GM18505 (cell line): ENCODE measurements at regions not wholly inside any gene's neighbourhood (a gene's known extent, or its start where the extent isn't known, plus 50 kb on each side); places are given as distances from the start of the nearest gene placed in this dataset.

Experiments
- ATAC-seq: cut with Tn5 transposase; IDR thresholded peaks from one replicate; pipeline ENCODE4 v1.9.1; 2021; ENCODE audit not compliant: unreplicated experiment
- POLR2A ChIP-seq: IDR thresholded peaks from 4 replicates; pipeline ENCODE4 v1.6.1; 2011; ENCODE audit warnings: borderline replicate concordance; ENCODE audit not compliant: insufficient read depth, insufficient read length; ENCODE audit errors: extremely low read depth

DNA sequence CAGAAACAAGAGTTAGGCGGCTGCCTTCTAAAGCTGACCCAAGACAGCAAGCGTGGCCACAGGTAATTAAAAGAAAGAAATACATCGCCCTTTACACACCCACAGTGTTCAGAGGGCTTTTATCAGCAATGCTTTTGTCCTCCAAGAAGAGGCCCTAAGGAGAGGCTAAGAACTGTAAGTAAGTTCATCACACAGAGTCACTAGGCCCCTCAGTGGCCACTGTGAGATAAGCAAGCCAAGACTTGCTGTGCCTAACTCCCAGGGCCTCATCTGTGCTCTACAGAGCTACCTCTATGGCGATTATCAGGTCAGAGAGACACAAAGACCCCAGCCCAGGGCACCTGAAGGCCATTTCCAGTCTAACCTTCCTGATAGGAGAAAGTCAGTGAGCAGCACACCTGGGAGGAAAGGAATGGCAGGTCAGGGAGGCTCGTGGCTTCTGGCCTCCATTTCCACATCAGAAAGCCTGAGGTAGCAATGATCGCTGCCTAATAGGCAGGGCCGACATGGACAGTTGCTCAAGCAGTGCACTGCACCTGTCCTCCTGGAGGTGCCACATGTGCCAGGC, 545.2 kb upstream of the CDH11 start:
- no peak for ATAC-seq
- TF ChIP-seq POLR2A: no peak

DNA sequence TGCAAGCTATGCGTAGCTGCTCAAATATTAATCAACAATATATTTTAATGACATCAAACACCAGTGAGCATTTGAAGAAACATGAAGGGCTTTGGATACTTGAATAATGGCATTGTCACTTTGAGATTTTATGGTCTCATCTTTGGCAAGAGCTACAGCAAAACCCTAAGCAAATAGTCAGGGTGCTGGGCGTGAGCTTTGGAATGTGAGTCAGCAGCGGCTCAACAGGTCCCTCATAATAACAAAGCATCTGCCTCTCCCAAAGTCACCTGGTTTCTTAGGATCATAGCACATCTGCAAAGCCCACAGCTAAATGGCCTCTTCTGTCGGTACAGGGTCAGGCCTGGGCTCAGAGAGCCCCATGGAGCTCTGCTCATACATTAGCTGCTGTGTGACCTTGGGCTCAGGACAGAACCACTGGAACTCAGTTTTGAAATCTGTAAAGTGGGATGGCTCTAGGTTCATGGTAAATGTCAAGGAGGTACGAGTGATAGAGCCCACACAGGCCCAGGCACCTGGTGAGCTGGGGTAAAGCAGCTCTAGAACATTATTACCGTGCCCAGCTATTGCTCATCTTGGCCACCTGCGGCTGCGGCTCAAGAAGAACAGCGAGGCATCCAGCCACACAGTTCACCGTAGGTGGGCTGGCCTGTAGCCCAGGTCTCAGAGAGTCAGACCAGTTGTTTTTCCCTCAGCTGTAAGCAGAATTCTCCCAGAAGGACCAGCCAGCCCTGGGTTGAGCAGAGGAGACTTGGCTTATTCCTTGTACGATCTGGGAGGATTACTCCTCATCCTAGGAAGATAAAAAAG, 544.5 kb upstream of the CDH11 start:
- no peak for ATAC-seq
- no peak for TF ChIP-seq POLR2A

DNA sequence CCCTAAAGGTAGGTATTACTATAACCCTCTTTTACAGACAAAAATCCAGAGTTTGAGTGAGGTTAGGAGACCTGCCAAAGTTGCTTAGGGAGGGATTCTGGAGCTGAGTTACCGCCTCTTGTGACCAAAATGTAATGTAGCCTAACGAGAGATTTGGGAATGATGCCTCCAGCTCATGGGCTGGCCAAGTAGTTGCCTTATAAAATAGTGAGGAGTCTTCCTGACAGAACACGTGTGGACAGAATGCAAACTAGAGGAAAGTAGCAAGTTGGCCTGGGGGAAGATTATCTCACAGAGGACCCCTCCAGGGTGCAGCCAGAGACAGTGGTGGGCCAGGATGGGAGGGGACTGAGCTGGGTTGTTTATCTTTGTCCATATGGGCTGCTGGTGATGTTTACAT, 543.7 kb upstream of the CDH11 start:
- TF ChIP-seq POLR2A: no peak
- ATAC-seq: no peak

DNA sequence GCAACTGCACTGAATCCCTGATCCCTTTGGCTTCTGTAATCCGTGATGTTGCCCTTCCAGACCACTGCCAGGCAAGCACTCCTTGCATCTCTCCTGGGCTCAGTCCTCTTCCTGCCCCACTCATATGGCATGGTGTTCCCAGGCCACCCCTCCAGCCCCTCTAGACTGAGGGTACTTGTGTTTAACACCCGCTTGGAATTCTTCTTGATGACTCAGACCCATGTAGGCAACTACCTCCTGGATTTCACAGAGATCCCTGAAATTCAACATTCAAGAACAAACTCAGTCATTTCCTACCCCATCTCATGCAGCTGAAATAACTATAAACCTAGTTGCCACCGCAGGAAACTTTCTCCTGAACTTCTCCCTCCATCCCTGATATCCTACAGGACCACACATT, 541.9 kb upstream of the CDH11 start:
- no peak for ATAC-seq
- TF ChIP-seq POLR2A: no peak

DNA sequence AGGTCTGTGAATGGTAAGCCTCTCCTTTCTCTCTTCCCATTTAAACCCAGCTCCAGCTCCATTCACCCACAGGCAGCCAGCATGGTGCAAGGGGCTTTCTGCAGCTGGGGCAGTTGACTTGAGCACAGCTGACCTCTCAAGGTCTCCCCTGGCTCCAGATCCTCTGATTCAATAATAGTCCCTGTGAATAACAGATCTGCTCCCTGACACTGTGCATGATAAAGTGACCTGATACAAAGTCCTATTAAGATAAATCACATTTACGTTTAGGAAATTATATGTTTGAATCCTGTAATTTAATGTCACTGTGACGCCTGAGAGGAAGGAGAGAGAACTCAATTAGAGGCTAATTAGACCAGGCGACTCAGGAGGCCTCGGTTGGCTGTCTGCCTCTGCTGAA, 540.4 kb upstream of the CDH11 start:
- ATAC-seq: no peak
- TF ChIP-seq POLR2A: no peak

DNA sequence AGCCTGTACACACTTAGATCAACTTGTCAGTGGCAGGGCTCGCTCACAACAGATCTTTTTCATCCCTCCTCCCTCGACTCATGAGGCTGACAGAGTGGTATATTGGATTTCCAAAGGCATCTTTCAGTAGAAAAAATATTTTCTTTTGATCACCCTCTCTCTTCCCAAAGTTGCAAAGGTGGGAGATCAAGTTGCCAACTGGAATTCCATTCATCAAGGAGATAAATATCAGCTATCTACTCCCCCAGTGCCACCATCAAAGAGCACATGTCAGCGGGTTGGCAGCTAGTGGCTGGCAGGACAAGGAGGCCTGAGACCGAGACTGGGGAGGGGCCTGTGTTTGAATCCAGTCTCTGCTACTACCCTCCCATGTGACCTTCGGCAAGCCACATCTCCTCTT, 539.7 kb upstream of the CDH11 start:
- no peak for TF ChIP-seq POLR2A
- ATAC-seq: no peak

DNA sequence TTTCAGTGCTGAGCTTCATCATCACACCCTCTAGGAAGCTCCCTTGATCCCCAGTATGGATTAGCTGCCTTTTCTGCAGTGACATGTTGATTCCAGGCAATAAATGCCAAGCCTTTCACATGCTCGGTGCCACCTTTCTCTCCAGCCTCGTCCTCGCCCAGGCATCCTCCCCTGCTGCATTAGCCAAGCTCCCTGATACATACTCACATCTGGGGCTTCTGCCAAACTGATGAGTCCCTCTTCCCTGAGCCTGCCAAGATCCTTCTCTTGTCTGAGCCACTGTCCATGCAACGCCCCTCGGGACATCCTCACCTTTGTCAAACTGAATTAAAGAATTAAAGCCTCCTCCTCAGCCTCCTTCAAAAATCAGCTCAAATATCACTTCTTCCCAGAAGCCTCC, 538.5 kb upstream of the CDH11 start:
- no peak for TF ChIP-seq POLR2A
- no peak for ATAC-seq

DNA sequence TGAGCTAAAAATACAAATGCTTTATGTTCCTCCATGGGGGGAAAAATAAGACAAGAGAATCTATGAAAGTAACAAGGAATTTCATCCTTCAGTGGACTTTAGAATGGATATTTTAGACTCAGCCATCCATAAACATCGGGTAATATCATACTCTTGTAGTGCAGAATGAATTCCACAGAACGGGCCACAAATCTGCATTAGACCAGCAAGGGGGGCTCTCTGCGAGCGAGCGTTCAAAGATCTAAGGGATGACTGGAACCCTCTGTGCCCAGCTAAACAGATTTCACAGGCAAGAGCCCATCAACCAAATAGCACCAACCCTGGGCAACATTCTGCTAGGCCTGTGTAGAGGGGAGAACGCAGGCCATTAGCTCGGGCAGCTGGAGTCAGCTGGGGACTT, 537.9 kb upstream of the CDH11 start:
- no peak for ATAC-seq
- no peak for TF ChIP-seq POLR2A

DNA sequence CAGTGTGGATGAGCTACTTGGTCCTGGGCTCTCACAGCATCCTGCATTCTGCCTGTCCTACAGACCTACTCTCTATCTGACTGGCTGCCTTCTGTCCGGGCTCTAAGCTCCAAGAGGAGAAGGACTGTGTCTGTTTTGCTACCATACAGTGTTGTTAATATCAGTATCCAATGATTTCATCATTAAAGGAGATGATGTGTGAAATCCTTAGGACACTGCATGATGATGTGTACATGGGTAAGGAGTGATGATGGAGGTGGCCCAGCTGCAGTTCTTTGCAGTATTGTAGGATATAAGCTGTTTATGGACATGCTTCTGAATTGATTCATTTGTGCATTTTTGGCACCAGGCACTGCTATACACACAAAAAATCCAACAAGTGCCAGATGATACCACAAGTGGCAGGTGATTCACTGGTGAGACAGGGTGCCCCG, 536.9 kb upstream of the CDH11 start:
- no peak for ATAC-seq
- no peak for TF ChIP-seq POLR2A

DNA sequence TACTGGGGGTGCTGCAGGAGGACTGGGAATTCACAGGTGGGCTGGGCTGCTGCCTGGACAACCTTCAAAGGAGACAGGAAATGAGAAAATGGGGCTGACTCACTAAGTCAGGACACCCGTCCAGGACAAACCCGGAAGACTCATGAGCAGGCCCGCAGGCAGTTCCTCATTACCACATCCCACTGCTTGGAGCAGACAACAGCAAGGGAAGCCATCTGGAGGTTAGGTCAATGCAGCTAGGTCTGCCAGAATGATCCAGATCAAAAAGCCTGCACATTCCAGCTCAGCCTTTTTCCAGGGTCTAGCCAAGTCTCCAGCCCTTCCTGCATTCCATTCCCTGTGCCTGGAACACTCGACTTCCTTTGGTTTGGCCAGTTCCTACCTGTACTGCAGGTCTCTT, 536.5 kb upstream of the CDH11 start:
- no peak for ATAC-seq
- no peak for TF ChIP-seq POLR2A

DNA sequence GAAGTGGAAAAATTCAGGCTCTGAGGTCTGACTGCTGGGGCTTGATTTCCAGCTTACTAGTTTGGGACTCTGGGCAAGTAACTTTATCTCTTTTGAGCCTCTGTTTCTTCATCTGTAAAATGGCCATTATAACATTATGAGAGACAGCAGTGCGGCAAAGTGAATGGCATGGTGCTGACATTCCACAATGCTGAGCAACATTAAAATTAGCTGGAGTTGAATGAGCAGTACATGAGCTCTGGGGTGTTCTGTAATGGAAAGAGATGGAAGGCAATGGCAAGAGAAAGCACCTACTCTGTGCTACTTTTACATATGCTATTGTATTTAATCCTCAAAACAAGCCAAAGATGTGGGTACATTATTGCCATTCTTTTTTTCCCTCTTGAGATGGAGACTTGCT, 535.7 kb upstream of the CDH11 start:
- no peak for TF ChIP-seq POLR2A
- no peak for ATAC-seq

DNA sequence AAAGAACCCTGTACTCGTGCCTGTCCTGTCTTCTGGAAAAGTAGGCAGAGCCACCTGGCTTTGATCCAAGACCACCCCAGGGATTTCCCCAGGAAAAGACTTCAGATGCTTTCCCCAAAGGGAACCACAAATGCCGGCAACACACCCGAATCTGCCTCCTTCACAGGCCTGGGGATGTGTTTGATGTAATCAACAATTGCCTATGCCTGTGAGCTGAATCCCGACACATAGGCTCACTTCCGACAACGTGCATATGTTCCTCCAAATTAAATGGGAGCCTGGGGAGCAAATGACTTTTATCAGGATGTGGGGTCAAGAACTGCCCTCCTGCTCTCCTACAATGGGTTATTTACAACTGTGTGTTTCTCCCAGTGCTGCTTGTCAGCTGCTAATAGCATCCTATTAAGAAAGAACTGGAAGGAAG, 535.2 kb upstream of the CDH11 start:
- ATAC-seq: no peak
- no peak for TF ChIP-seq POLR2A

DNA sequence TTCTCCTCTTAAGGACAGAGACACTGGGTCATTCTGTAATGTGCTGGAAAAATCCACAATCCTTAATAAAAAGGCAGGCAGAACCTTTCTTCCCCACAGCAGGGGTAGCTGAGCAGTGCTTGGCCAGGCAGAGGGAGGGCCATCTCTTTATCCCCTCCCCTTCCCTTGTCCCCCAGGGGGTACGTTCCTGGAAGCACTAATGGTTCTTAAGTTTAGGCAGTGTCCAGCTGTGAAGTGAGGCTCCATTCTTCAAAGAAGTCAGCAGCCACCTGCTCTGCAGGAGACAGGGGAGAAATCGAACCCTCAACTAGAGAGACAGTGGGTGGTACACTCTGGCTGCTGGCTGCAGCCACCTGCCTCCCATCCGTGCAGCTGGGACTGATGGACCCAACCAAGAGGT, 533.9 kb upstream of the CDH11 start:
- no peak for TF ChIP-seq POLR2A
- ATAC-seq: no peak

DNA sequence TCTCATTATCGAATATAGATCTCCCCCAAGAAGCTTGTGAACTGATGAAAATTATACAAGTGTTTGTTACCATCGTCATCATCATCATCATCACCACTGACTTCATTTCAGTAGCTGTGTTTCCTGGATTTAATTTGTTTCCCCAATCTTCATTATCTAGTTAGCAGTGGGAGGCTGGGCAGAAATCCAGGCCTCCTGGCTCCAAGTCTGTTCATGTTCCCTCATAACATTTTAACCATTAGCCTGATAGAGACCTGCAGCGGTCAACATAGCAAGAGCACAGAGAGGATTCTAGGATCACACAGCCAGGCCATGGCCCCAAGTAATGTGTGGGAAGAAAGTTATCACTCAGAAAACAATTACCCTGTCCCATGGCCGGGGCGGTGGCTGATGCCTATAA, 526.2 kb upstream of the CDH11 start:
- no peak for TF ChIP-seq POLR2A
- no peak for ATAC-seq
